Fibroblast of upper back skin (primary cell): ENCODE measurements at regions not wholly inside any gene's neighbourhood (a gene's known extent, or its start where the extent isn't known, plus 50 kb on each side); places are given as distances from the start of the nearest gene placed in this dataset.

Source experiments
- DNase-seq: peaks from one replicate; pipeline ENCODE4 v3.0.0-alpha.2; 2013

- DNase-seq: no peak
Observed at GRCh38 chr5:35417040-35417439, 186.8 kb upstream of the PRLR start.

DNA sequence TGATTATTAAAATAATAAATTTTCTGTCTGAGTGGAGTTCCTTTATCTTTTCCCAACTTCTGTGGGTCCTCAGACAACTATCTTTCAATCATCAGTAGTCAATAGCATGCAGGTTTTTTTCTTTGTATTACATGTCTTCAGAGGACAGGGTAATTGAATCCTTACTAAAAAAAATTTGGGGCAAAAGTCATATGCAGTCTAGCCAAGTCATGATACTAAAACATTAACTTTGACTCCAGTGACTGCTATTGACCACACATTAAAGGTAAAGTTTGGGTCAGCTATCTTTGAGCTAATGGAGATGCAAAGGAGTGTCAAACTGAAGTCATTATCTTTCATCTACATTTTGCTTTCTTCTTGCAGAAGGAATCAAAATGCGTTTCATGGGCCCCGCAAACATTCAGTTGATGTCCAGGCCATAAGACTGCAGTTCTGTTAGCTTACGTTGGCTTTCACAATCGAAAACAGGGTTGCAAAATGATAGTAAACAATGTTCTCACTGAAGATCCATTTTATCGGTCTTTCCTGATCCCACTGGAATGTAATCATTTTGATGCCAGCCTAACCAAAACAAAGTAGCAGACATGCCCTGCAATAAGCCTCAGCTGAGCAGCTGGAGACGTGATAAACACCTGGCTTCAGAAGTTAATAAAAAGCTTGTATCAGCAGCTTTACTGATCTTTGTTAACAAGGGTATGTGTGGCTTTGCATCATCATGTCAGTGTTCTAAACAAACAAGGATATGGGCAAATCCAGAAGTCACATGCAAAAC is 186.1 kb upstream of the PRLR start:
- no peak for DNase-seq

DNA sequence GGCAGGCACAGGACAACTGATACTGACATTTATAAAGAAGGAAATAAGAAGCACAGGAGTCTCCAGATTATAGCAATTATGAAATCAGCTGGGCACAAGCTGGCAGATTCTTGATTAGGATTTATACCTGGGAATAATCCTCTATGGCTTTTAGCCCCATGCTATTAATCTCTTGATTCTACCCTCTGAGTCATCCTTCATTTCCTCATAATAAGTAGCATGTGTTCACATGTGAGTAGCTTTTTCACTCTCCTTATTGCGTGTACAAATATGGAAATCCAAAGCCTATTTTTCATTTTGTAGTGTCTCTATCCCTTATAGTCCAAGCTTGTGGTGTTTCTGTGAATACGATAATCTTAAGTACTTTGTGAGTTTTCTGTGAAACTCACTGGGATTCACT is 185.0 kb upstream of the PRLR start:
- no peak for DNase-seq

DNA sequence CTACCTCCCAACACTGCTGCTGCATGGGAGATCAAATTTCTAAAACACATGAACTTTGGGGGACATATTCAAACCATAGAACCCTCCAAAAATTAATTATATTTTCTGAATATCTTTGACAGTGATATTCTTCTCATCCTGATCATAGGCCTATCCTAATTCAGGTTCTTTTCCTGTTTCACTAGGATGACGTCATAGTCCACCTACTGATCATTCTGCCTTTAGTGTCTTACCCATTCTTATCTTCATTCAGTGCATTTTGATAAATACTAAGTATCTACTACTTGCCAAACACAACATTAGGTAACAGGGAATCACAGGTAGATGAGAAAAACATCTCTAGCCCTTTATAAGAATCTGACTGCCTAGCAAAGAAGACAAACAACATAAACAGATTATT is 179.1 kb upstream of the PRLR start:
- no peak for DNase-seq

DNA sequence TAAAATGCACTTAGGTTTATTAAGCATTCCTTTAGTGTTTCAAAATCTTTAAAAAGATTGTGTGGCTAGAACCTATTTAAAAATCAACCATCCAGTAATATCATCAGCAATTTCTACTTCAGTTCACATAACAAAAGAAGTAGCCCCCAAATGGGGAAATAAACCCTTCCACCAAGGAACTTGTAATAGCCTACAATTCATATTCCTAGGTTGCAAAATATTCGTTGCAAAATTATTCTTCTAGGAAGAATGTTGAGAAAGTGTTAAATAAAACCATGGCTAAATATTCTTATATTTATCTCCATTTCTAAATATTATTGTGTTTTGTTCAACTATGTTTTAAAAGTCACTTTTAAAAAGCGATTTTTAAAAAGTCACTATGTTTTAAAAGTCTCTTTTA is 177.9 kb upstream of the PRLR start:
- DNase-seq: no peak

GRCh38 chr5:35407697-35408096 is 177.4 kb upstream of the PRLR start:
- DNase-seq: no peak

- DNase-seq: no peak
Observed at GRCh38 chr5:35405938-35406337, 175.7 kb upstream of the PRLR start.

DNA sequence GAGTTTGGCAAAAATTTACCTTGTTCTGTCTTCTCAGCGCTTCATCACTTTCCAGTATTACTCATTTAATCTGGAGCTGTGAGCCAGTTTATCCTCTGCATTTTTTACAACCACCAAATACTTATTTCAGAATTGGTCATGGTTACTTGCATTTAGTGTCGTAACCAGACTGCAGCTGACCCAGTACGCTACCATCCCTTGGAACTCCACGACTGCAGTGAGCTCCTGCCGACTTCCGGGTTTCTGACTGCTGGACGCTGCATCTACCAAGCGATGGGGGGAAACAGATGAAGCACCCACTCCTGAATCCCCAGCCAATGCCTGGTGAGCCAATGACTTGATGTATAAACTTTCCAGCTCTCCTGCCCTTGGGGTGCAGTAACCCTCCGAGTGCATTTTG is 174.4 kb upstream of the PRLR start:
- no peak for DNase-seq

DNA sequence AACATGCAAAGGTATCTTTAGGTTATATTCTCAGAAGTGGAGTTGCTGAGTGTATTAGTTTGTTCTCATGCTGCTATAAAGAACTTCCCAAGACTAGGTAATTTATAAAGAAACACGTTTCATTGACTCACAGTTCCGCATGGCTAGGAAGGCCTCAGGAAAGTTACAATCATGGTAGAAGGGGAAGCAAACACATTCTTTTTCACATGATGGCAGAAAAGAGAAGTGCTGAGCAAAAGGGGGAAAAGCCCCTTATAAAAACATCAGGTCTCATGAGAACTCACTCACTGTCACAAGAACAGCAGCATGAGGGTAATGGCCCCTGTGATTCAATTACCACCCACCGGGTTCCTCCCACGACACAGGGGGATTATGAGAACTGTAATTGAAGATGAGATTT is 163.6 kb upstream of the PRLR start:
- no peak for DNase-seq

- no peak for DNase-seq
Observed at GRCh38 chr5:35384658-35385057, 154.4 kb upstream of the PRLR start.

- DNase-seq: no peak
Observed at GRCh38 chr5:35383041-35383440, 152.8 kb upstream of the PRLR start.

GRCh38 chr5:35377653-35378052 is 147.4 kb upstream of the PRLR start:
- DNase-seq: no peak

DNA sequence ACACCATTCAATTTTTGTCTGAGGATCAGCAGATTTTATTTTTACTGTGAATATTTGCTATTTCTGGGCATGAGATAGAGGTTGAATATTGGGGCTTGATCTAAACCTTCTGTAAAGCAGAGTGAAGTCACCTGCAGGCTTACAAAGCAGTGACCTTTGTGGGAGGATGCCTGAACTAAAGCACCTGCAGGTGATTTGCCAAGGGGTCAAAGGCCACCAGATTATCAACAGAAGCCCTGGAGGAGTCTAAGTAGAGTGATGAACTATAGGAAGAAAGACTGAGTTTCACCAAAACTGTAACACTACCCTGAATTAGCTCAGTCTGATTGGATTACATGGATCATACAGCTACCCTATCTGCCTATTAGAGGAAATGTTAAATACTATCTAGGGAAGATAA is 144.3 kb upstream of the PRLR start:
- DNase-seq: no peak

GRCh38 chr5:35373249-35373648 is 143.0 kb upstream of the PRLR start:
- DNase-seq: no peak

DNA sequence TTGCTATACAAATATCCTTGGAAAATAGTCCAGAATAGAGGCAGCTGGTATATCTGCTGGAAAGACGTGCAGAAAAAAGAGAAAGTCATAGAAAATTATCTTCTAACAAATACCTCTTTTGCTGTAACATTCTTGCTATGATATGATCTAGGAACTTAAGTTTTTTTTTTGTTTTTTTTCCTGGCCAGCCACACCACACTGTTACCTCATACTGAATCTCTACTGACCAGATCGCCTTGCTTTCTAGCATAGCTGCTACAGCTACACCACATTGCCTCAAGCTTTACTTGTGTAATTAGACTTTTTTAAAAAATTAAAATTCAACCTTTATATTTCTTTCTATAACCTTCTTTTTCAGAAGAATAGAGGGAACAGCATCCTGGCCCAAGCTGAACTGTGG is 142.2 kb upstream of the PRLR start:
- DNase-seq: no peak

- no peak for DNase-seq
Observed at GRCh38 chr5:35371951-35372426, 141.7 kb upstream of the PRLR start.

- no peak for DNase-seq
Observed at GRCh38 chr5:35370871-35371270, 140.6 kb upstream of the PRLR start.

DNA sequence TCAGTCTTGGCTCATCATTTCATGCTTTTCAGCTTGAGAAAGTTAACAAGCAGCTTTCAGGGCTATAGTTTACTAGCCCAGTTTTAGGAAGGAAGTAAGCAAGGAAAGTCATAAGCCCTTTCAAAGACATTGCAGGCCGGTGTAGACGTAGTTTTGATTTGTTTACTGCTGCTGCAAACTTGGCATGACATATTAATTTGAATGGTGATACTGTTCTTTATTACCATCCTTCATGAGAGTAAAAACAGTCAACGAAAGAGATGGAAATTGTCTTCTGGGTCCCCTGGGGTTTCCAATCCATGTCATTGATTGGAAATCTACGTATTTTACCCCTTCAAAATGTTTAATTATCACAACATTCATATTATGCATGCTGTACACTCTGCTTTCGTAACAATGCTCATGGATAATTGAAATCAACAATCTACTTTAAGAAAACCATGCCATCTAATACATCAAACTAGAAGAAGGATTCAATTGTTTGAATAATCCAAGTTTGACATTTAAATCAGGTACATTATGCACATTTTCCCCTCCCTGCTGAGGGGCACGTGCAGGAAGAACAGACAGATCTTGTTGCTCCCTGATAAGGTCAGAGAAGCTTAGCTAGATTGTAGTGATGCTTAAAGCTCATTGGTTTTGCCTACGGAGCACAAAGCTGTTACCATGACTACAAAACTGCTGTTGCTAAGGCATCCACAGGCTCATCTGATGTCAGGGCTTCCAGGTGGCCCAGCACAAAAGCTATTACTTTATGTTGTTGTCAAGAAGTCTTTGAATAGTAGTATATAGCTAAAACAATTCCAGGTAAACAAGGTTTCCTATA is 139.9 kb upstream of the PRLR start:
- DNase-seq: no peak

DNA sequence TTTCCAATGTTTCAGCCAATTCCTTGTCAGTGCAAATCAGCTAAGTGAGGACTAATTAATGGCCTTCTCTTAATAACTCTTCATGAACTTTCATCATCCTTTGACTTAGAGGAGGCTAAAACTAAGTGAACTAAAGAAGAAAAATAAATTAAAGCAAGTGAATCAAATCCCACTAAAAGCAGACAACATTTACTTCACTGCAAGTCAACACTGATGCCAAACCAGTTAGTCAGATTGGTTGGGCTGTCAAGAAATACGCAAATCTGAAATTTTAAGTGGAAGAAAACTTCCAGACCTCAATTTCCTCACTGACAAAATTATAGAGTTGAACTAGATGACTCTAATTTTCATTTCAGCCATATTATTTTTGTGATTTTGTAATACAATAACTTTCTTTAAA is 137.2 kb upstream of the PRLR start:
- no peak for DNase-seq

GRCh38 chr5:35365758-35366157 is 135.5 kb upstream of the PRLR start:
- peak; percentile 54 for DNase-seq

DNA sequence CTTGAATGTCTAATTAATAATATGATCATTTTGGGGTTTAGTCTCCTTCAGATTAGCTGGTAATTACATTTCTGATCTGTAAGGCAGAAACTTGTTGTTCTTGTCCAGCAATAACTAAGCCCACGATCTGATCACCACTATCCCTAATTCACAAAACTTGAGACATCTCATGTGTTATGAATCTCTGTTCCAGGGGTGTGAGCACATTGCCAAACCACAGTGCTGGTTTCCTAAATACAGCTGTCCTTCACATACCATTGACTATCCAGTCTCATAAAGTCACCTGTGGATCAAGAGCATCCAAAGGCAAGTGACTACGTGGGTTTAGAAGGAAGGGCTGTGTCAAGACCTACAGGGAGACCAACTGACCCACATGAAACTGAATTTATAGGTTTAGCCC is 134.1 kb upstream of the PRLR start:
- no peak for DNase-seq

DNA sequence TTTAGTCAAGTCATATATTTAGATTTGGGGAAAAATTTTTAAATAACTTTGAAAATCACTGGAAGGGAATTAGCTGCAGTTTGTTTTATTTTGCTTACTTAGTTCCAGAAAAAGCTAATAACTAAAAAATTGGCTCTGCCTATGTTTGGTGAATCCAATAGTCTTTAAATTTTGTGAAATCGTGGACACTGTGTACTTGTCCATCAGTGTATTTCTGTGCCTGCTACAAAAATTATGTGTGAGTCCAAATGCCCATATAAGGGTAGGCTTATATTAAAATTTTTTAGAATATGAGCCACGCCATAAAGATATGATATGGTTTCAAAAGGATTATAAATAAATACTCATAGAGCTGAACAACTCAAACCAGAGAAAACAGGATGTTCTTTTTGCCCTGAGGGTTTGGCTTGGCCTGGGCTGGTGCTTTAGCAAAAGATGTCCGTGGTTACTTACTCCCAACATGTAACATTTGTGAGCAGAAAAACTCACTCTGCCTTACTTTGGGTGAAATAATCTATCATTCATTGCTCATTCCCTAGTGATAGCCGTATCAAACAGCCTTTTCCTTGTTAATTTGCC is 133.2 kb upstream of the PRLR start:
- DNase-seq: no peak

- DNase-seq: no peak
Observed at GRCh38 chr5:35362772-35363171, 132.5 kb upstream of the PRLR start.

GRCh38 chr5:35360671-35361070 is 130.4 kb upstream of the PRLR start:
- no peak for DNase-seq
